Activated T-helper 1 cell treated with anti-CD3 and anti-CD28 coated beads, Interleukin-2, amount 50 U/mL, for 16 hours (primary cell): ENCODE measurements at regions not wholly inside any gene's neighbourhood (a gene's known extent, or its start where the extent isn't known, plus 50 kb on each side); places are given as distances from the start of the nearest gene placed in this dataset.
A peak's percentile ranks its signal among the peaks of the same experiment; 100 is the strongest.
"Not testable (repeated sequence)": the region's sequence is repeated elsewhere in the genome, so short reads cannot be mapped to it uniquely, and the experiment has no call there.

Experiments
- DNase-seq, 2 donors: peaks; one replicate each; pipeline ENCODE4 v3.0.0-alpha.2; 2020; ENCODE audit warnings: low read depth in 1 of 2, low spot score in 1 of 2

- DNase-seq = peak in 1 of 2 donors; percentile 20
Measured at GRCh38 chr15:30470601-30471365, 56.7 kb upstream of the GOLGA8R start.

DNA sequence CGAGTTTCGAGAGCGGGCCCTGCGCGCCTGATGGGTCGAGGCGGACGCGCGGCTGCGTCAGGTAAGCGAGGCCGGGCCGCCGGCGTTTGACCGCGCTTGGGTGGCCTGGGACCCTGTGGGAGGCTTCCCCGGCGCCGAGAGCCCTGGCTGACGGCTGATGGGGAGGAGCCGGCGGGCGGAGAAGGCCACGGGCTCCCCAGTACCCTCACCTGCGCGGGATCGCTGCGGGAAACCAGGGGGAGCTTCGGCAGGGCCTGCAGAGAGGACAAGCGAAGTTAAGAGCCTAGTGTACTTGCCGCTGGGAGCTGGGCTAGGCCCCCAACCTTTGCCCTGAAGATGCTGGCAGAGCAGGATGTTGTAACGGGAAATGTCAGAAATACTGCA lies 57.3 kb upstream of the GOLGA8R start:
- not testable (repeated sequence) for DNase-seq

GRCh38 chr15:30471817-30472551 lies 57.9 kb upstream of the GOLGA8R start:
- DNase-seq = not testable (repeated sequence)

GRCh38 chr15:30484887-30485286 lies 67.0 kb upstream of the GOLGA8Q start:
- not testable (repeated sequence) for DNase-seq

- not testable (repeated sequence) for DNase-seq
Measured at GRCh38 chr15:30489237-30489636, 62.6 kb upstream of the GOLGA8Q start.

GRCh38 chr15:30490334-30490733 lies 61.5 kb upstream of the GOLGA8Q start:
- DNase-seq = not testable (repeated sequence)

GRCh38 chr15:30493947-30494346 lies 57.9 kb upstream of the GOLGA8Q start:
- not testable (repeated sequence) for DNase-seq

- not testable (repeated sequence) for DNase-seq
Measured at GRCh38 chr15:30497275-30497674, 54.6 kb upstream of the GOLGA8Q start.

DNA sequence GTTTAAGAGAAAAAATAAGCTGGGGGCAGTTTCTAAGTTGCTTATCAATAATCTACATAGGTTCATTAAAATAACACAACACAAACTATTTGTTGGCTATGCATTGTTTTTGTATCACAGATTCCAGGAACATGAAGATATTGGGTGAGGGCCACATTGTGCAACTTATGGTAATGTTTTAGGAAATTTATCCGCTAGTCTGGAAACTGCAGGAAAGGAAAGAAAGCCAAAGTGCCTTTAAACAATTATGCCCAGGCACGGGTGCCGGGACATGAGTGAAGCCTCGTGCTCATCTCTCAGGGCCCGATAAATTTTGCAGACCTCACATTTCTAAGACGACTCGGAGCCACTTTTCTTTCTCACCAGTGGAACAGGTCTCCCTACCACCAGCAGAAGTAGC lies 52.6 kb upstream of the GOLGA8Q start:
- DNase-seq = not testable (repeated sequence)

DNA sequence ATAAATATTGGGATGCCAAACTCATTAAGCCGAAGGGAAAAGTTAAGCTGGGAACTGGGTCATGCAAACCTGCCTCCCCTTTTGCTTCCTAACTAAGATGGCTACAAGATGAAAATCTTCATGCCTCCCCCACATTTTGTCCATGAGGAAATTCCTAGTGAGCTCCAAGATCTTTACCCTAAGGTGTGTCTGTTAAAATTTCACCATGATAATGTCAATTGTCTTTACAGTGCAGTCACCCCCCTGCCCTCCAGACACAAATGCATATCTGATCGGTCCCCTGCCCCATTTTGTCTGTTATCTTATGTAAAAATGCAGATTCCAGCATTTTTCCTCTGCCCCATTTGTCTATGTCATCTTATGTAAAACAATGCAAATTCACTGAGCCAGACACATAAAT lies 51.3 kb upstream of the GOLGA8Q start:
- not testable (repeated sequence) for DNase-seq
